HCT116 (cell line): ENCODE measurements at regions not wholly inside any gene's neighbourhood (a gene's known extent, or its start where the extent isn't known, plus 50 kb on each side); places are given as distances from the start of the nearest gene placed in this dataset.

ENCODE experiments used
- ATAC-seq: fragments of 200-7000 bp; cut with Tn5 transposase; 2 replicates; pipeline ENCODE4 v1.9.1; 2020; ENCODE audit warnings: mild to moderate bottlenecking, moderate library complexity
- BruUV-seq: library from RNA; stranded (reverse); fragments of 400-500 nt; replicated peaks from 2 replicates; lab custom pipeline; 2021; lab: Mats Ljungman, UMichigan
- CTCF ChIA-PET: fragments of 300-600 bp; sonication (Branson Sonifier 250); formaldehyde crosslinking; loops from one replicate; lab custom pipeline; 2021; ENCODE audit warnings: antibody characterized with exemption; lab: Charles Lee
- POLR2A ChIA-PET: fragments of 300-600, 350-600 bp; sonication (Branson Sonifier 250); formaldehyde crosslinking; loops from one replicate; lab custom pipeline; 2021; ENCODE audit warnings: antibody characterized with exemption; lab: Charles Lee
- RAD21 ChIA-PET, 2 experiments: fragments of 300-600 bp; sonication (Branson Sonifier 250); formaldehyde crosslinking; loops; one replicate each; lab custom pipeline; 2023; ENCODE audit warnings: low total read pairs in 2 of 2; ENCODE audit not compliant: uncharacterized antibody in 2 of 2, unreplicated experiment in 2 of 2, low non-redundant PET in 1 of 2; lab: Charles Lee
- DNase-seq: peaks from one replicate; pipeline ENCODE4 v3.0.0-alpha.2; 2010; ENCODE audit warnings: low read depth, low spot score
- H2AFZ ChIP-seq: fragments of 200-600 bp; shearing (Covaris generic), sonication (generic); 2 replicates; pipeline ENCODE4 v1.6.1; 2017; ENCODE audit warnings: low read depth, mixed run types, mixed read lengths, antibody characterized with exemption, low read length; ENCODE audit not compliant: poor library complexity, severe bottlenecking
- H3K27ac ChIP-seq: 2 replicates; pipeline ENCODE4 v1.5.1; 2012; ENCODE audit warnings: low read depth, low read length
- H3K27me3 ChIP-seq: fragments of 200-600 bp; sonication (generic); 2 replicates; pipeline ENCODE4 v1.6.1; 2016; ENCODE audit warnings: mixed run types, low read length, mixed read lengths; ENCODE audit not compliant: insufficient read depth
- H3K36me3 ChIP-seq, 2 experiments: fragments of 200-500 bp in 1 of 2; fragments of 200-600 bp in 1 of 2; sonication (Bioruptor generic) in 1 of 2; sonication (generic) in 1 of 2; 2 replicates each; pipeline versions ENCODE4 v1.5.1 to v1.6.1; 2014 to 2016; ENCODE audit warnings: low read length in 2 of 2, inconsistent platforms in 1 of 2, mixed read lengths in 1 of 2, mixed run types in 1 of 2; ENCODE audit not compliant: insufficient read depth in 2 of 2, control insufficient read depth in 1 of 2
- H3K4me1 ChIP-seq, 2 experiments: fragments of 200-600 bp in 1 of 2; sonication (generic) in 1 of 2; 2 replicates each; pipeline versions ENCODE4 v1.5.1 to v1.6.1; 2012 to 2017; ENCODE audit warnings: low read length in 2 of 2, inconsistent platforms in 1 of 2, mild to moderate bottlenecking in 1 of 2, mixed read lengths in 1 of 2, mixed run types in 1 of 2, moderate library complexity in 1 of 2; ENCODE audit not compliant: insufficient read depth in 2 of 2, control insufficient read depth in 1 of 2
- H3K4me2 ChIP-seq: fragments of 200-600 bp; sonication (generic); 2 replicates; pipeline ENCODE4 v1.6.1; 2017; ENCODE audit warnings: mixed run types, low read length, mixed read lengths
- H3K4me3 ChIP-seq, 2 experiments: fragments of 200-600 bp in 1 of 2; sonication (generic) in 1 of 2; replicated peaks in 1 of 2; 2 replicates each; pipeline ENCODE4 v1.5.1; 2011 to 2016; ENCODE audit warnings: low read length in 2 of 2, control low read depth in 1 of 2, low read depth in 1 of 2, mild to moderate bottlenecking in 1 of 2, mixed read lengths in 1 of 2, mixed run types in 1 of 2
- H3K79me2 ChIP-seq: fragments of 200-600 bp; sonication (generic); 2 replicates; pipeline ENCODE4 v1.6.1; 2017; ENCODE audit warnings: mild to moderate bottlenecking, mixed run types, low read length, moderate library complexity, mixed read lengths; ENCODE audit not compliant: insufficient read depth
- H3K9ac ChIP-seq: fragments of 200-600 bp; sonication (generic); 2 replicates; pipeline ENCODE4 v1.6.1; 2016; ENCODE audit warnings: low read length, mixed read lengths
- H3K9me2 ChIP-seq: fragments of 200-600 bp; sonication (generic), shearing (Covaris generic); 2 replicates; pipeline ENCODE4 v1.6.1; 2017; ENCODE audit warnings: mixed run types, mild to moderate bottlenecking, moderate library complexity; ENCODE audit not compliant: insufficient read depth
- H3K9me3 ChIP-seq, 2 experiments: fragments of 200-500 bp in 1 of 2; fragments of 200-600 bp in 1 of 2; sonication (Bioruptor generic) in 1 of 2; sonication (generic) in 1 of 2; 2 replicates each; pipeline ENCODE4 v1.6.1; 2014 to 2017; ENCODE audit warnings: low read length in 2 of 2, mixed read lengths in 2 of 2, inconsistent platforms in 1 of 2, low read depth in 1 of 2, mild to moderate bottlenecking in 1 of 2, mixed run types in 1 of 2, moderate library complexity in 1 of 2; ENCODE audit not compliant: control insufficient read depth in 1 of 2, insufficient read depth in 1 of 2
- H4K20me1 ChIP-seq: fragments of 200-600 bp; sonication (generic), shearing (Covaris generic); 2 replicates; pipeline ENCODE4 v1.6.1; 2017; ENCODE audit warnings: mixed run types, mild to moderate bottlenecking, moderate library complexity; ENCODE audit not compliant: insufficient read depth
- ATF3 ChIP-seq: IDR thresholded peaks from 2 replicates; pipeline ENCODE4 v1.6.1; 2012
- CBX3 ChIP-seq: IDR thresholded peaks from 2 replicates; pipeline ENCODE4 v1.6.1; 2012; ENCODE audit warnings: low read depth
- CEBPB ChIP-seq: IDR thresholded peaks from 2 replicates; pipeline ENCODE4 v1.6.1; 2012; ENCODE audit warnings: low read depth
- ELF1 ChIP-seq: IDR thresholded peaks from 2 replicates; pipeline ENCODE4 v1.6.1; 2012; ENCODE audit warnings: low read depth, borderline replicate concordance
- FOSL1 ChIP-seq: IDR thresholded peaks from 2 replicates; pipeline ENCODE4 v1.6.1; 2012; ENCODE audit warnings: low read depth
- SP1 ChIP-seq: IDR thresholded peaks from 2 replicates; pipeline ENCODE4 v1.6.1; 2012; ENCODE audit warnings: low read depth
- TCF7L2 ChIP-seq: IDR thresholded peaks from 2 replicates; pipeline ENCODE4 v1.7.0; 2011; ENCODE audit warnings: borderline replicate concordance, inconsistent platforms; ENCODE audit not compliant: insufficient read depth, insufficient read length; ENCODE audit errors: extremely low read depth
- YY1 ChIP-seq: IDR thresholded peaks from 2 replicates; pipeline ENCODE4 v1.6.1; 2011; ENCODE audit warnings: low read length, low read depth, moderate library complexity, mild to moderate bottlenecking; ENCODE audit not compliant: insufficient replicate concordance; ENCODE audit errors: extremely low read depth
- ZBTB33 ChIP-seq: IDR thresholded peaks from 2 replicates; pipeline ENCODE4 v1.6.1; 2011; ENCODE audit warnings: mild to moderate bottlenecking, low read length, moderate library complexity; ENCODE audit not compliant: insufficient replicate concordance; ENCODE audit errors: extremely low read depth
- ZNF274 ChIP-seq: fragments of 200-500 bp; sonication (Bioruptor generic); IDR thresholded peaks from 2 replicates; pipeline ENCODE4 v1.6.1; 2014; ENCODE audit warnings: mild to moderate bottlenecking, low read depth, low read length, inconsistent platforms
- intact Hi-C: fragments of 100-400 bp; cut with micrococcal nuclease; formaldehyde crosslinking; loops from 2 replicates; pipeline ENCODE4 v1.10.0; 2022
- TF ChIP-seq, protein P1 (sequence below), 3 experiments: fragments of 200-600 bp in 1 of 3; sonication (generic) in 1 of 3; IDR thresholded peaks in 2 of 3; conservative IDR thresholded peaks in 1 of 3; 2 replicates each; pipeline ENCODE4 v1.5.1; 2012 to 2017; ENCODE audit warnings: low read depth in 2 of 3, low read length in 2 of 3, antibody characterized with exemption in 1 of 3, borderline replicate concordance in 1 of 3, control low read depth in 1 of 3, mild to moderate bottlenecking in 1 of 3, mixed read lengths in 1 of 3, mixed run types in 1 of 3, moderate library complexity in 1 of 3; ENCODE audit not compliant: insufficient read depth in 1 of 3

DNA sequence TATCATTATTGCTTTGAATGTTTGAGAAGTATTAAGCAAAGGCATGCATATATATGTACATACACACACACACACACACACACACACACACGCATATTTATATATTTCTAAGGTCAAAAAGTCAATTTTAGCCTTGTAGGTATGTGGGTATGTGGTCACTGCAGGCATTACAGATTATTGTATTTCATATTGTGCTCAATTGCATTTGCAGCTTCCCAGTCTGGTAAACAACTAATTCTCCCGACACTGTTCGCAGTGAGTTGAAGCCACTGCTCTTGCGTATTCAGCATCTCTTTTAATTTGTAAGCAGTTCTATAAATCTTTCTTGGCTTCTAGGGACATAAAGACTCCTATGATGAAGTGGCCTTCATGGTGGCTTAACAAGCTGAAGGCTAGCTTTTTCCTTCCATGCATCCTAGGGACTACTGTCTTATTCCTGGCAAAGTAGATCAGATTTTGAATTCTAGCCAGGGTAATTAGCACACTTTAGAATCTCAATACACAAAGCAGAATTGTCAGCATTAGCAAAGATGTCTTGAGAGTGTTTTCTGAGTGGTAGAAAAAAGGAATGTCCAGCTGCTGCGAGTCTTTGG, 368.6 kb upstream of the NEGR1 start:
- H3K79me2 ChIP-seq, result no peaks in the 10 kb centered on the region
- H3K27me3 ChIP-seq, result no peaks in the 10 kb centered on the region
- no peak overlapping the region for H3K4me2 ChIP-seq
- no peak overlapping the region for H3K9ac ChIP-seq
- TF ChIP-seq TCF7L2 (no peak), FOSL1 (no peak), ELF1 (no peak), ZNF274 (no peak), YY1 (no peak), ZBTB33 (no peak), CBX3 (no peak), SP1 (no peak), ATF3 (no peak), CEBPB (no peak)
- TF ChIP-seq, protein P1, sequence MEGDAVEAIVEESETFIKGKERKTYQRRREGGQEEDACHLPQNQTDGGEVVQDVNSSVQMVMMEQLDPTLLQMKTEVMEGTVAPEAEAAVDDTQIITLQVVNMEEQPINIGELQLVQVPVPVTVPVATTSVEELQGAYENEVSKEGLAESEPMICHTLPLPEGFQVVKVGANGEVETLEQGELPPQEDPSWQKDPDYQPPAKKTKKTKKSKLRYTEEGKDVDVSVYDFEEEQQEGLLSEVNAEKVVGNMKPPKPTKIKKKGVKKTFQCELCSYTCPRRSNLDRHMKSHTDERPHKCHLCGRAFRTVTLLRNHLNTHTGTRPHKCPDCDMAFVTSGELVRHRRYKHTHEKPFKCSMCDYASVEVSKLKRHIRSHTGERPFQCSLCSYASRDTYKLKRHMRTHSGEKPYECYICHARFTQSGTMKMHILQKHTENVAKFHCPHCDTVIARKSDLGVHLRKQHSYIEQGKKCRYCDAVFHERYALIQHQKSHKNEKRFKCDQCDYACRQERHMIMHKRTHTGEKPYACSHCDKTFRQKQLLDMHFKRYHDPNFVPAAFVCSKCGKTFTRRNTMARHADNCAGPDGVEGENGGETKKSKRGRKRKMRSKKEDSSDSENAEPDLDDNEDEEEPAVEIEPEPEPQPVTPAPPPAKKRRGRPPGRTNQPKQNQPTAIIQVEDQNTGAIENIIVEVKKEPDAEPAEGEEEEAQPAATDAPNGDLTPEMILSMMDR (IDR thresholded peaks at IDR 0.05 in 2 of 3, conservative IDR thresholded peaks at IDR 0.05 in 1 of 3; ENCODE audit: borderline replicate concordance in 1 of 3, insufficient read depth in 1 of 3, low read depth in 2 of 3, low read length in 2 of 3), result no peak
- DNase-seq, result no peak
- no peaks in the 10 kb centered on the region for H3K9me2 ChIP-seq
- ChIA-PET RAD21 (no interaction called here), POLR2A (no interaction called here), CTCF (no interaction called here)
- intact Hi-C loops, result no loop called here
- no peak for ATAC-seq
- no TSS peak for BruUV-seq
- H4K20me1 ChIP-seq, result no peaks in the 10 kb centered on the region
- H3K4me3 ChIP-seq, result no peak overlapping the region
- H2AFZ ChIP-seq, result no peak overlapping the region
- no peaks in the 10 kb centered on the region for H3K4me1 ChIP-seq
- H3K27ac ChIP-seq, result no peak overlapping the region
- no peaks in the 10 kb centered on the region for H3K36me3 ChIP-seq
- H3K9me3 ChIP-seq, result peaks cover 5 to 10% of the 10 kb centered on the region in 2 experiments; a peak in 2 of 4 replicates
